Fibroblast of lung (primary cell): ENCODE measurements at regions not wholly inside any gene's neighbourhood (a gene's known extent, or its start where the extent isn't known, plus 50 kb on each side); places are given as distances from the start of the nearest gene placed in this dataset.

ENCODE experiments used
- EZH2 ChIP-seq: IDR thresholded peaks from 2 replicates; pipeline ENCODE4 v1.5.1; 2012; ENCODE audit warnings: low read length, control low read depth, mild to moderate bottlenecking; ENCODE audit errors: missing control alignments
- TF ChIP-seq, protein P1 (sequence below), 2 donors: IDR thresholded peaks in 1 of 2; conservative IDR thresholded peaks in 1 of 2; 1 replicate in 1 of 2; 2 replicates in 1 of 2; pipeline ENCODE4 v1.5.1; 2011 to 2012; ENCODE audit warnings: low read length in 2 of 2, control low read depth in 1 of 2, inconsistent platforms in 1 of 2, low read depth in 1 of 2, mild to moderate bottlenecking in 1 of 2

- TF ChIP-seq, protein P1, sequence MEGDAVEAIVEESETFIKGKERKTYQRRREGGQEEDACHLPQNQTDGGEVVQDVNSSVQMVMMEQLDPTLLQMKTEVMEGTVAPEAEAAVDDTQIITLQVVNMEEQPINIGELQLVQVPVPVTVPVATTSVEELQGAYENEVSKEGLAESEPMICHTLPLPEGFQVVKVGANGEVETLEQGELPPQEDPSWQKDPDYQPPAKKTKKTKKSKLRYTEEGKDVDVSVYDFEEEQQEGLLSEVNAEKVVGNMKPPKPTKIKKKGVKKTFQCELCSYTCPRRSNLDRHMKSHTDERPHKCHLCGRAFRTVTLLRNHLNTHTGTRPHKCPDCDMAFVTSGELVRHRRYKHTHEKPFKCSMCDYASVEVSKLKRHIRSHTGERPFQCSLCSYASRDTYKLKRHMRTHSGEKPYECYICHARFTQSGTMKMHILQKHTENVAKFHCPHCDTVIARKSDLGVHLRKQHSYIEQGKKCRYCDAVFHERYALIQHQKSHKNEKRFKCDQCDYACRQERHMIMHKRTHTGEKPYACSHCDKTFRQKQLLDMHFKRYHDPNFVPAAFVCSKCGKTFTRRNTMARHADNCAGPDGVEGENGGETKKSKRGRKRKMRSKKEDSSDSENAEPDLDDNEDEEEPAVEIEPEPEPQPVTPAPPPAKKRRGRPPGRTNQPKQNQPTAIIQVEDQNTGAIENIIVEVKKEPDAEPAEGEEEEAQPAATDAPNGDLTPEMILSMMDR (conservative IDR thresholded peaks at IDR 0.05 in 1 of 2, IDR thresholded peaks at IDR 0.05 in 1 of 2; ENCODE audit: low read depth in 1 of 2, low read length in 2 of 2), result no peak
- TF ChIP-seq EZH2, result no peak
These were observed 174.9 kb downstream of the SMAD6 start for GRCh38 chr15:66876731-66877476.
